ENCODE measurements at regions not wholly inside any gene's neighbourhood (a gene's known extent, or its start where the extent isn't known, plus 50 kb on each side); places are given as distances from the start of the nearest gene placed in this dataset.

DNA sequence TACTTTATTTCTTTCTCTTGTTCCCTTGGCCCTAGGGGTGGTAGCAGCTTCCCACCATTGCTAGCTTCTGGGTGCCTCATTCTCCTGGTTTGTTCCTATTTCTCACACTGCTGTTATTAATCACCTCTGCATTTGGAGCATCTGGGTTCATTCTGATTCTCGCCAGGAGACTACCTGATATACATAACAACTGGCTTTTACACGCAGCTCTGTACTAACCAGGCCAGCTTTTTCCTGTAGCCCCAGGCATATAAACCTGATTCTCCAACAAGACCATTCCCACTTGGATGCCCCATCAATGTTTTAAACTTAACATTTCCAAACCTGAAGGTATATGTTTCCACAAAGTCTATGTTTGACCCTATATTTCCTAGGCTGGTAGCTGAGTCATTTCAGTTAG lies 403.9 kb upstream of the DCC start:
- intact Hi-C loops (cut with micrococcal nuclease), result no loop called here
- WGBS (ENCODE audit: insufficient coverage), result 93% methylated on average over 2 of the region's 2 CpGs
- TF ChIP-seq CTCF (IDR thresholded peaks at IDR 0.05), result no peak
- no peak overlapping the region for H2AFZ ChIP-seq (ENCODE audit: insufficient read depth, low read depth, low read length, poor library complexity, severe bottlenecking)
- H3K27ac ChIP-seq (ENCODE audit: low read depth in 1 of 2, low read length in 2 of 2), result no peak overlapping the region
- no peaks in the 10 kb centered on the region for H3K79me2 ChIP-seq (ENCODE audit: insufficient read depth, low read length)
- H3K36me3 Mint-ChIP-seq, result no peaks in the 10 kb centered on the region
- H3K4me3 Mint-ChIP-seq, result no peak overlapping the region
- peaks cover 0 to 3% of the 10 kb centered on the region in 2 donors for H3K9me3 ChIP-seq (replicated peaks in 1 of 2; ENCODE audit: control insufficient read depth in 1 of 2, insufficient read depth in 1 of 2, low read length in 2 of 2)
- H3K4me2 ChIP-seq (replicated peaks; ENCODE audit: extremely low read depth, low read length, poor library complexity, severe bottlenecking), result no peak overlapping the region
- no peak overlapping the region for H3K27ac Mint-ChIP-seq
- H4K20me1 ChIP-seq (ENCODE audit: insufficient read depth, low read length), result no peaks in the 10 kb centered on the region
- no peaks in the 10 kb centered on the region for H3K27me3 ChIP-seq (ENCODE audit: control insufficient read depth in 2 of 2, insufficient read depth in 2 of 2, low read length in 2 of 2)
- DNase-seq, result no peak
- peaks cover 0 to 11% (median 0%) of the 10 kb centered on the region in 7 donors for H3K9me3 Mint-ChIP-seq
- H3K27me3 Mint-ChIP-seq (ENCODE audit: low read depth in 3 of 3), result no peaks in the 10 kb centered on the region
- no peak overlapping the region for H3K9ac ChIP-seq (ENCODE audit: insufficient read depth, low read length, poor library complexity, severe bottlenecking)
- no peaks in the 10 kb centered on the region for H3K36me3 ChIP-seq (replicated peaks in 1 of 2; ENCODE audit: control insufficient read depth in 1 of 2, insufficient read depth in 2 of 2, low read length in 2 of 2)
- no peak overlapping the region for H3K4me3 ChIP-seq (replicated peaks in 1 of 3; ENCODE audit: low read depth in 2 of 3, low read length in 3 of 3)
- no peaks in the 10 kb centered on the region for H3K4me1 Mint-ChIP-seq
- no peaks in the 10 kb centered on the region for H3K4me1 ChIP-seq (ENCODE audit: control insufficient read depth in 1 of 2, insufficient read depth in 2 of 2, low read length in 2 of 2)

- no peak overlapping the region for H3K4me2 ChIP-seq (replicated peaks; ENCODE audit: extremely low read depth, low read length, poor library complexity, severe bottlenecking)
- H3K9me3 ChIP-seq (replicated peaks in 1 of 2; ENCODE audit: control insufficient read depth in 1 of 2, insufficient read depth in 1 of 2, low read length in 2 of 2), result peaks cover 0 to 5% of the 10 kb centered on the region in 2 donors
- H3K9ac ChIP-seq (ENCODE audit: insufficient read depth, low read length, poor library complexity, severe bottlenecking), result no peak overlapping the region
- no peaks in the 10 kb centered on the region for H3K79me2 ChIP-seq (ENCODE audit: insufficient read depth, low read length)
- no peak overlapping the region for H2AFZ ChIP-seq (ENCODE audit: insufficient read depth, low read depth, low read length, poor library complexity, severe bottlenecking)
- TF ChIP-seq CTCF (IDR thresholded peaks at IDR 0.05), result no peak
- no peak overlapping the region for H3K4me3 ChIP-seq (replicated peaks in 1 of 3; ENCODE audit: low read depth in 2 of 3, low read length in 3 of 3)
- no peak for DNase-seq
- Mint-ChIP-seq H3K9me3 (peaks cover 0 to 7% (median 0%) of the 10 kb centered on the region in 7 donors), H3K27me3 (ENCODE audit: low read depth in 3 of 3) (no peaks in the 10 kb centered on the region), H3K4me1 (no peaks in the 10 kb centered on the region), H3K27ac (no peak overlapping the region), H3K36me3 (no peaks in the 10 kb centered on the region), H3K4me3 (no peak overlapping the region)
- intact Hi-C loops (cut with micrococcal nuclease), result loop anchor here in 1 of 2 donors (10.0 kb wide), 1 partner anchor 73 kb away; no protein-coding TSS in a partner anchor
- no peaks in the 10 kb centered on the region for H3K4me1 ChIP-seq (ENCODE audit: control insufficient read depth in 1 of 2, insufficient read depth in 2 of 2, low read length in 2 of 2)
- H3K27me3 ChIP-seq (ENCODE audit: control insufficient read depth in 2 of 2, insufficient read depth in 2 of 2, low read length in 2 of 2), result no peaks in the 10 kb centered on the region
- 71% methylated on average over 1 of the region's 2 CpGs for WGBS (ENCODE audit: insufficient coverage)
- H3K36me3 ChIP-seq (replicated peaks in 1 of 2; ENCODE audit: control insufficient read depth in 1 of 2, insufficient read depth in 2 of 2, low read length in 2 of 2), result no peaks in the 10 kb centered on the region
- no peak overlapping the region for H3K27ac ChIP-seq (ENCODE audit: low read depth in 1 of 2, low read length in 2 of 2)
- no peaks in the 10 kb centered on the region for H4K20me1 ChIP-seq (ENCODE audit: insufficient read depth, low read length)
Observed at GRCh38 chr18:51941999-51942398, 398.0 kb upstream of the DCC start.

All from CD14-positive monocyte (primary cell).